Transverse colon (tissue), 3 donors: ENCODE measurements at regions not wholly inside any gene's neighbourhood (a gene's known extent, or its start where the extent isn't known, plus 50 kb on each side); places are given as distances from the start of the nearest gene placed in this dataset.

Experiments used
- CTCF ChIP-seq, 5 experiments: fragments of 200-600 bp in 3 of 5; fragments of 450-650 bp in 2 of 5; sonication (generic) in 3 of 5; IDR thresholded peaks; 1 replicate in 2 of 5; 2 replicates in 3 of 5; pipeline ENCODE4 v1.5.1; 2016 to 2017; ENCODE audit warnings: antibody characterized with exemption in 5 of 5, inconsistent platforms in 3 of 5, mild to moderate bottlenecking in 2 of 5, moderate library complexity in 1 of 5
- POLR2A ChIP-seq: fragments of 450-650 bp; IDR thresholded peaks from one replicate; pipeline ENCODE4 v1.6.1; 2016; ENCODE audit warnings: antibody characterized with exemption, mild to moderate bottlenecking, moderate library complexity

- TF ChIP-seq CTCF (IDR thresholded peaks at IDR 0.05) (no peak), POLR2A (no peak)
These were observed 680.6 kb downstream of the EPHA3 start for GRCh38 chr3:89787979-89788378.
